ENCODE measurements at regions not wholly inside any gene's neighbourhood (a gene's known extent, or its start where the extent isn't known, plus 50 kb on each side); places are given as distances from the start of the nearest gene placed in this dataset.

GRCh38 chr13:65088906-65089305 lies 2141.2 kb downstream of the PCDH9 start:
- H3K9me3 Mint-ChIP-seq (ENCODE audit: unreplicated experiment), result peaks cover 3% of the 10 kb centered on the region
- H3K9ac ChIP-seq (ENCODE audit: low read length), result no peak overlapping the region
- H3K27me3 Mint-ChIP-seq (ENCODE audit: low read depth, unreplicated experiment), result no peaks in the 10 kb centered on the region
- FAIRE-seq (no peak), DNase-seq (ENCODE audit: low read depth) (no peak)
- H3K4me1 ChIP-seq (ENCODE audit: insufficient read depth, low read length), result no peaks in the 10 kb centered on the region
- no peak overlapping the region for H3K4me3 Mint-ChIP-seq (ENCODE audit: unreplicated experiment)
- H4K20me1 ChIP-seq (ENCODE audit: insufficient read depth, low read length), result no peaks in the 10 kb centered on the region
- H3K36me3 ChIP-seq (ENCODE audit: insufficient read depth, low read length), result no peaks in the 10 kb centered on the region
- H3K4me2 ChIP-seq (ENCODE audit: low read length), result no peak overlapping the region
- H3K27ac ChIP-seq (ENCODE audit: low read depth, low read length), result no peak overlapping the region
- no peaks in the 10 kb centered on the region for H3K36me3 Mint-ChIP-seq (ENCODE audit: low read depth, unreplicated experiment)
- H3K27me3 ChIP-seq (ENCODE audit: insufficient read depth, low read length), result no peaks in the 10 kb centered on the region
- H3K79me2 ChIP-seq (ENCODE audit: insufficient read depth, low read length), result no peaks in the 10 kb centered on the region
- H2AFZ ChIP-seq (ENCODE audit: low read depth, low read length), result no peak overlapping the region
- no peaks in the 10 kb centered on the region for H3K4me1 Mint-ChIP-seq (ENCODE audit: low read depth, unreplicated experiment)
- H3K27ac Mint-ChIP-seq (ENCODE audit: unreplicated experiment), result no peak overlapping the region
- no peaks in the 10 kb centered on the region for H3K9me3 ChIP-seq (ENCODE audit: insufficient read depth, low read depth, low read length)
- TF ChIP-seq CTCF (IDR thresholded peaks at IDR 0.05; ENCODE audit: insufficient read depth, low read depth, low read length), result no peak
- no peak for TF ChIP-seq EZH2 (IDR thresholded peaks at IDR 0.05; ENCODE audit: insufficient read depth, low read length)
- no peak overlapping the region for H3K4me3 ChIP-seq (ENCODE audit: insufficient read depth, low read depth, low read length)

DNA sequence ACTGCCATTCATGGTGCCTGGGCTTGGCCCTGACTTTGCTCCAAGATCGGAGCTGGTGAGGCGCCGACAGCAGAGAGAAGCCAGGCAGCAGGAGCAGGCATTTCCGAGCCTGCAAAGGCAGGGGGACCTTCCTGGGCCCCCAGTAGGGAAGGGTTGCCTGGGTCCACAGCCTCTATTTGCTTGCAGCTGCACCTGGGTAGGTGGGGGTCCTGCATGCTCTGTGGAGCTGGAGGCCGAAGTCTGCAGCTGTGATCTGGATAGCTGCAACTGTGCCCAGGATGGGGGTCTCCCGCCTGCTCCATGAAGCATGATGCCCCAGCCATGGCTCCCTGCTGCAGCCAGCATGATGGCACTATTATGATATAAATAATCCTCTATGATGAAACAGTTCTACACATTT lies 2144.2 kb downstream of the PCDH9 start:
- H3K4me1 ChIP-seq (ENCODE audit: insufficient read depth, low read length), result no peaks in the 10 kb centered on the region
- H3K4me3 Mint-ChIP-seq (ENCODE audit: unreplicated experiment), result no peak overlapping the region
- no peaks in the 10 kb centered on the region for H3K79me2 ChIP-seq (ENCODE audit: insufficient read depth, low read length)
- no peaks in the 10 kb centered on the region for H3K36me3 Mint-ChIP-seq (ENCODE audit: low read depth, unreplicated experiment)
- no peak overlapping the region for H3K9ac ChIP-seq (ENCODE audit: low read length)
- H3K27me3 ChIP-seq (ENCODE audit: insufficient read depth, low read length), result no peaks in the 10 kb centered on the region
- no peak overlapping the region for H3K27ac Mint-ChIP-seq (ENCODE audit: unreplicated experiment)
- H3K27ac ChIP-seq (ENCODE audit: low read depth, low read length), result no peak overlapping the region
- no peaks in the 10 kb centered on the region for H3K9me3 ChIP-seq (ENCODE audit: insufficient read depth, low read depth, low read length)
- no peak overlapping the region for H2AFZ ChIP-seq (ENCODE audit: low read depth, low read length)
- DNase-seq (ENCODE audit: low read depth), result no peak
- no peak overlapping the region for H3K4me3 ChIP-seq (ENCODE audit: insufficient read depth, low read depth, low read length)
- H3K4me2 ChIP-seq (ENCODE audit: low read length), result no peak overlapping the region
- no peaks in the 10 kb centered on the region for H3K4me1 Mint-ChIP-seq (ENCODE audit: low read depth, unreplicated experiment)
- H3K36me3 ChIP-seq (ENCODE audit: insufficient read depth, low read length), result no peaks in the 10 kb centered on the region
- no peak for TF ChIP-seq CTCF (IDR thresholded peaks at IDR 0.05; ENCODE audit: insufficient read depth, low read depth, low read length)
- no peak for TF ChIP-seq EZH2 (IDR thresholded peaks at IDR 0.05; ENCODE audit: insufficient read depth, low read length)
- H3K9me3 Mint-ChIP-seq (ENCODE audit: unreplicated experiment), result no peaks in the 10 kb centered on the region
- H4K20me1 ChIP-seq (ENCODE audit: insufficient read depth, low read length), result no peaks in the 10 kb centered on the region
- no peak for FAIRE-seq
- H3K27me3 Mint-ChIP-seq (ENCODE audit: low read depth, unreplicated experiment), result no peaks in the 10 kb centered on the region

- DNase-seq (ENCODE audit: low read depth) (no peak), FAIRE-seq (no peak)
- no peaks in the 10 kb centered on the region for H3K79me2 ChIP-seq (ENCODE audit: insufficient read depth, low read length)
- no peak overlapping the region for H3K4me3 Mint-ChIP-seq (ENCODE audit: unreplicated experiment)
- no peaks in the 10 kb centered on the region for H3K36me3 ChIP-seq (ENCODE audit: insufficient read depth, low read length)
- no peaks in the 10 kb centered on the region for H4K20me1 ChIP-seq (ENCODE audit: insufficient read depth, low read length)
- H3K9me3 Mint-ChIP-seq (ENCODE audit: unreplicated experiment), result no peaks in the 10 kb centered on the region
- no peaks in the 10 kb centered on the region for H3K27me3 ChIP-seq (ENCODE audit: insufficient read depth, low read length)
- no peak overlapping the region for H3K4me2 ChIP-seq (ENCODE audit: low read length)
- H3K4me1 ChIP-seq (ENCODE audit: insufficient read depth, low read length), result no peaks in the 10 kb centered on the region
- H3K27ac ChIP-seq (ENCODE audit: low read depth, low read length), result no peak overlapping the region
- TF ChIP-seq CTCF (IDR thresholded peaks at IDR 0.05; ENCODE audit: insufficient read depth, low read depth, low read length) (no peak), EZH2 (IDR thresholded peaks at IDR 0.05; ENCODE audit: insufficient read depth, low read length) (no peak)
- no peak overlapping the region for H3K9ac ChIP-seq (ENCODE audit: low read length)
- H3K36me3 Mint-ChIP-seq (ENCODE audit: low read depth, unreplicated experiment), result no peaks in the 10 kb centered on the region
- H3K27ac Mint-ChIP-seq (ENCODE audit: unreplicated experiment), result no peak overlapping the region
- H3K4me1 Mint-ChIP-seq (ENCODE audit: low read depth, unreplicated experiment), result no peaks in the 10 kb centered on the region
- H3K27me3 Mint-ChIP-seq (ENCODE audit: low read depth, unreplicated experiment), result no peaks in the 10 kb centered on the region
- H3K9me3 ChIP-seq (ENCODE audit: insufficient read depth, low read depth, low read length), result no peaks in the 10 kb centered on the region
- no peak overlapping the region for H2AFZ ChIP-seq (ENCODE audit: low read depth, low read length)
- H3K4me3 ChIP-seq (ENCODE audit: insufficient read depth, low read depth, low read length), result no peak overlapping the region
These were observed 2155.9 kb downstream of the PCDH9 start for GRCh38 chr13:65074248-65074647.

All from astrocyte (in vitro differentiated cells and primary cell).